HG02885 (cell line): ENCODE measurements at regions not wholly inside any gene's neighbourhood (a gene's known extent, or its start where the extent isn't known, plus 50 kb on each side); places are given as distances from the start of the nearest gene placed in this dataset.
"Not testable (repeated sequence)": the region's sequence is repeated elsewhere in the genome, so short reads cannot be mapped to it uniquely, and the experiment has no call there.

ENCODE experiments used
- ATAC-seq: cut with Tn5 transposase; IDR thresholded peaks from one replicate; pipeline ENCODE4 v1.9.1; 2021; ENCODE audit warnings: mild to moderate bottlenecking; ENCODE audit not compliant: unreplicated experiment, poor library complexity

DNA sequence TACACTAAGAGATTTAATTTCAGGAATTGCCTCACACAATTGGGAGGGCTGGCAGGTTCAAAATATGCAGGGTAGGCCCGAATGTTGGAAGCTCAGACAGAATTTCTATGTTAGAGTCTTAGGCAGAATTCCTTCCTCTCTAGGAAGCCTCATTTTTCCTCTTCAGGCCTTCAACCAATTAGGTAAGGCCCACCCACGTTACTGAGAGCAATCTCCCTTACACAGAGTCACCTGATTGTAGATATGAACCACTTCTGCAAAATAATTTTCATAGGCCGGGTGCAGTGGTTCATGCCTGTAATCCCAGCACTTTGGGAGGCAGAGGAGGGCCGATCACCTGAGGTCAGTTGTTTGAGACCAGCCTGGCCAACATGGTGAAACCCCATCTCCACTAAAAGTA is 50.2 kb upstream of the HIVEP1 start:
- no peak for ATAC-seq

DNA sequence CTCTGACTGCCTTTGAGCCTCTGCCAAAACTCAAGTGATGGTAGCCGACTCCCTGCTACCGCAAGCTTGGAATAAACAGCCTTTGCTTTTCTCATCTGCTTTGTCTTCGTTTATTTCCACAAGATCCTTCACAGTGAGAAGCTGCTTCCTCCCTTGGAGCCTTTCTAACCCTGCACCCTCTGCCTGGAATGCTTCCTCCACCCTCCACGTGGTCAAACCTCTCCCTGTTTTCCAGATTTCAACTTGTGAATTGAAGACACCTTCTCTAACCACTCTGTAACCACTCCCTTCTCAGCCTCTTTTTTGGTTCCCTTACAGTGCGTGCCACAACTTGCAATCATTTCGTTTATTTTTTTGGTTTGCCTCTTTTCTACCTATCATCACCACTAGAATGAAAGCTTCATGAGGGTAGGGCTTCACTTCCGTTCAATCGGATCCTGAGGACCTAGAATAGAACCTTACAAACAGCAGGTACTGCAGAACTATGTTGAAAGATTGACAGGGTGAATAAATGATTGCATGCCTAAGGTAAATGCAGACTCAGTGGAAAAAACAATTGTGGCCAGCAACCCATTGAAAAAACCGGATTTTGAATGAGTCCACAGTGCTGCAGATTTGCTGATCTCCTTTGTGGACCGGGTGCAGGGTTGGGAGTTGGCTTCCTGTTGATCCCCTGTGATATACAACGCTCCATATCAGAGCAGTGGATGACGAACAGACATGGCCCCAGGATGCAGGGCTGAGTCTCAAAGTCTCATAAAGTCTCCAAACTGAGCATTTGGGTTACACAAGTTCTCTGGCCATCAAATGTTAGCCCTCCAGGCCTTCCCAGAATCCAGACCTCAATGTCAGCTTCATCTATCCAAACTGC is 51.0 kb upstream of the HIVEP1 start:
- no peak for ATAC-seq

DNA sequence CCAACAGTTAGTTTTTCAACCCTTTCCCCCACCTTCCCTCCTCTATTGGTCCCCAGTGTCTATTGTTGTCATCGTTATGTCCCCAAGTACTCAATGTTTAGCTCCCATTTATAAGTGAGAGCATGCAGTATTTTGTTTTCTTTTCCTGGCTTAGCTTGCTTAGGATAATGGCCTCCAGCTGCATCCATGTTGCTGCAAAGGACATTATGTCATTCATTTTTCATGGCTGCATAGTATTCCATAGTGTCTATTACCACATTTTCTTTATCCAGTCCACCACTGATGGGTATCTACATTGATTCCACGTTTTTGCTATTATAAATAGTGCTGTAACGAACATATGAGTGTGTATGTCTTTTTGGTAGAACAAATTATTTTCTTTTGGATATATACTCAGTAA is 55.3 kb upstream of the HIVEP1 start:
- ATAC-seq = no peak

DNA sequence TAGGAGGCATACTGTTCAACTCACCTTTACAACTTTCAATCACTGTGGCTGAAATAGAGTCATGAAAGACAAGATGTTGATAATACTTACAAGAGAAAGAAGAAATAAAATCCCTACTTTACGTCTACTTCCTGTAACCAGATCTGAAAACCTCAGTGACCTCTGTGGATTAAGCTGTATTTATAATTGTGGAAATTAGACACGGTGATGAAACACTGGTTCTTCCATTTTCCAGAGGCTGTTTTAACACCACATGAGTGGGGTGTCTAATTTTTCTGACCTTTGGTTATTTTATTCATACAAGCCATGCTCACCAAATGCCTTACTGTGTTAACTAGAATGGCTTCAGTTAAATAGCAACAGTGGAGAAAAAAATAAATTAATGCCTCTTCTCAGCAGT is 58.5 kb upstream of the HIVEP1 start:
- ATAC-seq = no peak

DNA sequence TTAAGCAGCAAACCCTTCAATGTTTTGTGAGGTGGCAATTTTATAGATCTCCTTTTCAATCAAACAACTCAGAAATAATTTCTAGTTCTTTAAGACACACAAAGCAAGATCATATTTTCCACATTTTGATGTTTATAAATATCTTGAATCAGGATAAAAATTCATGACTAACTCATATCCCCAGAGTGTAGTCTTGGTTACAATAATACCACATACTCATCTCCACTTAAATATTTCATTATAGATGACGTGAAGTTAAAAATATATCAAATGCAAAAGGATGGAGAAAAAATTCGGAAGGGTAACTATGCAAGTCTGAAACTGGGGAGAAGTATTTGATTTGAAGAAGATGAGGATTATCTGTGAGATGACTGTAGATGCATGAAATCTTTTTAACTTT is 59.8 kb upstream of the HIVEP1 start:
- no peak for ATAC-seq

DNA sequence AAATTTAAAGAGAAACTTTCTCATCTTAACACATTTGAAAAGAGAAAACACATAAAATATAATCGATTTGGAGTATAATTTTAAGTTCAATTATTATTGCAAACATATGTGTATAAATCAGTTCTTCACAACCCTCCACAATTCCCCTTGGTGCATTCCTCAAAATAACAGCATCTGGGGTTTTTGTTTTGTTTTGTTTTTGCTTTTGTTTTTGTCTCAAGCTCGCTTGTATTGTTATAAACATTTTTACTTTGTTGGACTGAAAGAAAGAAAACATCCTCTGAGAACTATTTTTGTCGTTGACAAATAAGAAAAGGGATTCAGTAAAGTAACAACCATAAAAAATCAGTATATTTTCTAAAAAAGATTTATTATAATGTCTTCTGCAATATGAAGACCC is 60.2 kb upstream of the HIVEP1 start:
- no peak for ATAC-seq

DNA sequence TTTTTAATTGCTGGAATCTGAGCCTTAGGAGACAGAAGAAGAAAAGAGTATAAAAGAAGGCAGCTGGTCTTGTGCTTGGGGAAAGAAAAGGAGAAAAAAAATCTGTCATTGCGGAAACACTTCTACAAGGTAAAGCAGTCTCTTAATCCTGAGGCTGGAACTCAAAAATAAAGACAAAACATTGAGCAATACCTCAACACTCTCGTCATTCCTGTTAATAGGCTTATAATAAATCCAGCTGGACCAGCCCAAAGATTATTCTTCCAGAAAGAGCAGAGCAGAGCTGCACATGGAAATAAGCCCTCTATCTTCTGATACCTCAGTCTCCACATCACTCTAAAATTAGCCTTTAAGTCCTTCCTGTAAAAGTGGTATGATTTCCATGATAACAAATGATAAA is 62.0 kb upstream of the HIVEP1 start:
- ATAC-seq = no peak

DNA sequence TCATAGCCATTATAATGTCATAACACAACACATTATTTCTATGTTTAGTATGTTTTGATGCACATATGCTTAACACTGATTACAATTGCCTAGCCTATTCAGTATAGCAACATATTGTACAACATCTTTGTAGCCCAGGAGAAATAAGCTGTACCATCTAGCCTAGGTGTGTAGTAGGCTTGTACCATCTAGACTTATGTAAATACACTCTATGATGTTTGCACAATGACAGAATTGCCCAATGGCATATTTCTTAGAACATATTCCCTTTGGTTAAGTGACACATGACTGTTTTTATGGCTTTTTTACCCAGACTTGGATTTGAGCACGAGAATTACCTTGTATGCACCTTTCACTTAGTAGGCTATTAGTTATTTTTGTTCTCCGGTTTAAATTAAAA is 64.5 kb upstream of the HIVEP1 start:
- no peak for ATAC-seq

DNA sequence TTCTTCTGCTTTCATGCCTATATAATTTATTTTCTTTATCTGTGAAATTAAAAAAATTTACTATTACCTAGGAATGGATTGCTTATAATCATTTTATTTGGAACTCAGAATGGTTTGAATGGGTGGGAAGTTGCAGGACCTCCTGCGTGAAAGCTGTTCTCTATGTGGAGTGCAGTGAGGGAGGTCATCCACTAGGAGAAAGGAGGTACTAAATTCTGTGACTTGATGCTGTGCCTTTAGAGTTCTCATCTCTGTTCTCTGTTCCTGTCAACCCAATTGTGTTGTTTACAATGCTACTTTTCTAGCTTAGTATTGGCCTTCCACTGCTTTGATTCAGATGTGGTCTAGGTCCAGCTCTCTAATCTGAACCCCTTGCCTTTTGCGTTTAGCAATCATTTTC is 65.0 kb upstream of the HIVEP1 start:
- ATAC-seq = no peak

DNA sequence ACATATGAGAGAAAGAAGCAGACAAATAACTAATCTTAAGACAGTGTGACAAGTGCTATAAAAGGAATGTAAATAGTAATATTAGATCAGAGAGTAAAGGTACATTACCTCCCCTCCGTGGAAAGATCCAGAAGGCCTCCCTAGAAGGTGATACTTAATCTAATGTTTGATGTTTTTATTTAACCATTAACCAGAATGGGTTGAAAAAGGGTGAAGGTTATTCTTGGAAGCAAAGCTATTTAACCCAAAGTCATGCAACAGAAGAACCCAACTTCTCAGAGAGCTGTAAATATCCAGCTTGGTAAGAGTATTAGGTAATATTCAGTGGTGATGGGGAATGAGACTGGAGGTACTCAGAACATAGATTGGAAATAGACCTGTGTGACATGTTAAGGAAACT is 68.0 kb upstream of the HIVEP1 start:
- no peak for ATAC-seq

DNA sequence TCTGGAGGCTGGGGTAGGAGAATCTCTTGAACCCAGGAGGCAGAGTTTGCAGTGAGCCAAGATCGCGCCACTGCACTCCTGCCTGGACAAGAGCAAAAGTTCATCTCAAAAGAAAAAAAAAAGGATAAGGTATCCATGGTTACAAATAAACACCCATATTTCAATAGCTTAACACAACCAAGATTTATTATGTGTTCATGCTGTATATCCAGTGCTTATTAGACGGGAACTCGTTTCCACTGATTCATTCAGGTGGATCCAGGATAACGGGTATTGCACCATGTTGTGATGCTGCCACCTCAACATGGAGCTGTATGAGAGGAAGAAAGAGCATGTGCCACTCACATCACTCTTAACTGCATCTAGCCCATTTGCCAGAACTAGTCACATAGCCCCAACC is 69.1 kb upstream of the HIVEP1 start:
- ATAC-seq = no peak

DNA sequence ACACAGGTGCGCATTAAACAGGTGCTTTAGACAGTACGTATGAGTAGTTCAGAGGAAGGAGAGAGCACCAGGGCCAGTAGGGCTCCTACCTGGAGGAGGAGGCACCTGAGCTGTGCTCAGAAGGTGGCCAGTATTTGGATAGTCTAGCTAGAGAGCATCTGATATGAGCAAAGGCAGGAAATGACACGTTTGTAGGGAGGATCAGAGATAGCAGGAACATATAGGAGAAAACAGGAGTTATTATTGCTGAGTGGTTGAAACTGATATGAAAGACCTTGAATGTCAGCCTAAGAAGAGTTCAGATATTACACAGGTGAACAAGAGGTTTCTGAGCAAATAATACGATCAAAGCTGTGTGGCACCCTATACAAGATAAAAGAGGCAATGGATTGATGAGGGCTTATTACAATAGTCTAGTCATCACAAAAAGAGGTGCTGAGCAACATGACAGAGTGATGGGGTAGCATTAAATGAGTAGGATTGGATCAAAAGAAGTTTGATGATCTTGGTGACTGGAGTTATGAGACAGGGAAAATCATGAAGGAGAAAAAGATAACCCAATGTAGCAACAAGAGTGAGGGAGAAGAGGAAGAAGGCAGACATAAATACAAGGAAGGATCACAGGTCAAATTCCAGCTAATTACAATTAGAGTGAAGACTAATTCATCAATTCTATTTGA is 69.8 kb upstream of the HIVEP1 start:
- ATAC-seq = no peak

DNA sequence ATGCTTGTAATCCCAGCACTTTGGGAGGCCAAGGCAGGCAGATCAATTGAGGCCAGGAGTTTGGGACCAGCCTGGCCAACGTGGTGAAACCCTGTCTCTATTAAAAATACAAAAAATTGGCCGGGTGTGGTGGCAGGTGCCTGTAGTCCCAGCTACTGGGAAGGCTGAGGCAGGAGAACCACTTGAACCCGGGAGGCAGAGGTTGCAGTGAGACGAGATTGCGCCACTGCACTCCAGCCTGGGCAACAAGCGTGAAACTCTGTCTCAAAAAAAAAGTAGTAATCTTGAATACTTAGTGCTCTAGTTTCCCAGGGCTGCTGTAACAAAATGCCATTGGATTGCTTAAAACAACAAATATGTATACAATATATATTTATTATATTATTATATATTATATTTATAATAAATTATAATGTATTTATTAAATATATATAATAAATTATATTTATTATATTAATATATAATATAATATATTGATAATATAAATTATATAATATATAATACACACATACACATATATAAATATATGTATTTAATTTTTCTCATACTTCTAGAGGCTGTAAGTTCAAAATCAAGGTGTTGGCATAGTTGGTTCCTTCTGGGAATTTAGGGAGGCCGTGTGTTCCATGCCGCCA is 71.5 kb upstream of the HIVEP1 start:
- not testable (repeated sequence) for ATAC-seq

DNA sequence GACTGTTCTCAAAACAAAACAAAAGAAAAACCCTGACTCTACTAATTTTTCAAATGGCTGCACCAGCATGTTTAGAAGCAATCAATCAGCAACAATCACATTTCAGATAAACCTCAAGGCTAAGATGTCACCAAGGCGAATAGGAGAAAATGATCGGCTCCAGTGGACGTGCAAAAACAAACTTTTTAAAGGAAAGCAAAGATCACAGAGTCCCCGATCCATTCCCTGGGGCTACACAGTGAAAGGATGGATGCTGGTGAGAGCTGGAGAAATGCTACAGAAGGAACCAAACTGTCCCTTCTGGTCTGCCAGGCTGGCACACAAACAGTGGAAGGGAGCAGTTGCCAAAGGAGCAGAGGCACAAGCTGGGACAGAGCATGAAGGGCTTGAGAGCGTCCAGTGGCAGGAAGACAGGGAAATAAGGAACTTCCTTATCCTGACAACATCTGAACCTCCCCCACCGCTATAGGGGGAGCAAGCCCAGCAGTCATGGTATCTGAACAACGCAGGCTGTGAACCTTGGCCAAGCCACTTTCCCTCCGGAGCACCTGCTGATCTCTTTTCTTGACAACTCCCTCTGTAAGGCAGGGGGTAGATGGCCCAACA is 73.7 kb upstream of the HIVEP1 start:
- ATAC-seq = no peak

DNA sequence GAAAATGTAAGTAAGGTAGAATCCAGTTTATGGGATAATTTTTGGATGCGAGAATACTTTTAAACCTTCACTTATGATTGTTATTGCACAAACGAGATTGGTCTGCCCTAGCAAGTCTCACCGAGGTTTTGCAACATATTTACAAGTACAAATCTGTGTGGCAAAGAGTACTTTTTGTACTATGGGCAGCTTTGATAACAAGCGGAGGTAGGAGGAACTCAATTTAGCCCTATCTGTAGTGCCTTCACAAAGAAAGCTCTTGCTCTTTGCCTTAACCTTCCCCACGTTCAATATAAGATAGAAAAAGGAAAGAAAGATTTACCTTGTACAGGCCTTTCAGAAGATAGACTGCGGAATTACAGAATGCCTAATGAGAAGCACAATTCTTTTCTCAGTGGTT is 77.5 kb upstream of the HIVEP1 start:
- ATAC-seq = no peak

DNA sequence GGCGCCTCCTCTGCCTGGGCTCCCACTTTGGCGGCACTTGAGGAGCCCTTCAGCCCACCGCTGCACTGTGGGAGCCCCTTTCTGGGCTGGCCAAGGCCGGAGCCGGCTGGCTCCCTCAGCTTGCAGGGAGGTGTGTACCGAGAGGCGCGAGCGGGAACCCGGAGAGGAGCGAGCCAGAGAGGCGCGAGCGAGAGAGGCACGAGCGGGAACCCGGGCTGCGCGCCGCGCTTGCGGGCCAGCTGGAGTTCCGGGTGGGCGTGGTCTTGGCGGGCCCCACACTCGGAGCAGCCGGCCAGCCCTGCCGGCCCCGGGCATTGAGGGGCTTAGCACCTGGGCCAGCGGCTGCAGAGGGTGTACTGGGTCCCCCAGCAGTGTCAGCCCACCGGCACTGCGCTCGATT is 79.2 kb upstream of the HIVEP1 start:
- not testable (repeated sequence) for ATAC-seq

DNA sequence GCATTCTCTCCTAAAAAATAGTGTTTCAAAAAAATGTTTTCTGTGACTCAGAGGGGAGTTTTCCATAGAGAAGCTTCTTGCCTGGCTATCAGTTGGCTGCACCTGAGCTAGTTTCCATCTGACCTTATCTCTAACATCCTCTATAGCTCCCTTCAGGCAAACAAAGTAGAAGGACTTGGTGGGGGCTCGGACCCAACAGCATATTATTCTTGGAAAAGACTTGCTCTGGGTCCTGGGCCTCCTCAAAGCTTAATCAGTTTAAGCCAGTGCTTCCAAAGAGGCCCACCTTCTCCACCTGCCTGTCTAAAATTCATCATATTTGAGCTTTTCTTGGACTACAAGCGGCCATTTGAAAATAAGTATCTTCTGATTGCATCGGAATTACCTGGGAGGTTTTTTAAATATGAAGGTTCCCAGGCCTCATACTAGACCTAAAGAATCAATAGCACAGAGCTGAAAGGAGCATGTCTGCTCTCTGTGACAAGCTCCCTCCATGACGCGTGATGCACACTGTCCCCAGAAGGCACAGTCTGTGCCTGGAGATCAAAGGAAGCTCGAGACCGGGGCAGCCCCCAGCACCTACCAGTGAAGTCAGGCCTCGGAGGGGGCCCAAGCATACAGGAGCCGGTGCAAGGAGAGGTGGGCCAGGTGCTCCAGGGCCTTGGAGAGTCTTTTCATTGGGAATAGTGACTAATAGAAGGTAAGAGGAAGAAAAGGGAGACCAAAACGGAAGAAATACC is 80.6 kb upstream of the HIVEP1 start:
- ATAC-seq = no peak

DNA sequence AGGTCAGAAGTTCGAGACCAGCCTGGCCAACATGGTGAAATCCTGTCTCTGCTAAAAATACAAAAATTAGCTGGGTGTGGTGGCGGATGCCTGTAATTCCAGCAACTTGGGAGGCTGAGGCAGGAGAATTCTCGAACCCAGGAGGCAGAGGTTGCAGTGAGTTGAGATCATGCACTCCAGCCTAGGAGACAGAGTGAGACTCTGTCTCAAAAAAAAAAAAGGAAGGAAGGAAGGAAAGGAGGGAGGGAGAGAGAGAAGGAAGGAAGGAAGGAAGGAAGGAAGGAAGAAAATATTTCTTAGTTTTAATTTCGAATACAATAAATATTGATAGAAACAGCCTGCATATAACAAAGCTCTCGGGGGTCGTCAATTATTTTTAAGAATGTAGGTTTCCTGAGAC is 81.3 kb upstream of the HIVEP1 start:
- ATAC-seq = not testable (repeated sequence)

DNA sequence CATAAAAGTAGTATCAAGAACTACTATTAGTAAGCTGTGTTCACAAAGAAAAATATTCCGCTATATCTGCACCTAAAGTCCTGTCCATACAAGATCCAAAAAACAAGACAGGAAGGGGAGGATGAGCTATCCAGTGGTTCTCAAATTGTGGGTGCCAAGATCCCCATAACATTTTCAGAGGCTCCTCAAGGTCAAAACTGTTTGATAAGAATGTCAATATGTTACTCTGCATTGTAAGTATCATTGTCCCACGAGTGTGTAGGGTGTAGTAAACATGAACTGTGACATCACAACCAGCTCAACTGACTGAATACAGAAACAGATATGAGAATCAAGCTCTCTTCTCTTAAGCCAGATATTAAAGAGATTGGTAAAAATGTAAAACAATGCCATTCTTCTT is 81.9 kb upstream of the HIVEP1 start:
- ATAC-seq = no peak

DNA sequence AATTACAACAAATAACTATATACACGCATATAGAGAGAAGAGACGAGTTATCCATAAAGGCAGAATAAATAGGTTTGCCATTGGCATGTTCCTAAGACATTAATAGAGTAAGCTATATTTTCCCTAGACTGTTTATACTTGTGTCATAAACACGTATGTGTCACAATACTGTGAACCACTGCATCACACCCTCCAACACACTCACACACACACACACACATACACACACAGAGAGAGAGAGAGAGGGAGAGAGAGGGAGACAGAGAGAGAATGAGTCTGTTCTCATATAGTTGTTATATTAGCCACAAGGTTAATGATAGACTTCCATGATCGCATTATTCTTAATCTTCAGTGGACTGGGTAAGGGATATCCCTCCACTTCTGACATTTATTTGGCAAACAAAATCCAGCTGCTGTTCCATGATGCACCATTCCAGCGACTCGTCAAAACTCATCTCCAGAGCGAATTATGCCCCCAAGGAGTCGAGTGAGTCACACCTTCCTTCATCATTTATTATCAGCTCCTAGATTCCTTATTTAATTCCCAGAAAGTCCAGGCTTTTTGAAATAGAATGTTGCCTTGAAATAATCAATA is 82.8 kb upstream of the HIVEP1 start:
- ATAC-seq = no peak
